K562 (cell line): ENCODE measurements at regions not wholly inside any gene's neighbourhood (a gene's known extent, or its start where the extent isn't known, plus 50 kb on each side); places are given as distances from the start of the nearest gene placed in this dataset.

ENCODE experiments used
- AFF4 ChIP-seq: sonication (generic); formaldehyde crosslinking; IDR thresholded peaks from 2 replicates; pipeline ENCODE4 v1.8.0; 2023; ENCODE audit warnings: mild to moderate bottlenecking, missing genetic modification reagents
- C11orf30 ChIP-seq: fragments of 450-650 bp; IDR thresholded peaks from 2 replicates; pipeline ENCODE4 v1.6.1; 2016; ENCODE audit warnings: low read depth, mild to moderate bottlenecking
- CHD2 ChIP-seq: IDR thresholded peaks from 2 replicates; pipeline ENCODE4 v1.6.1; 2011; ENCODE audit warnings: low read depth, low read length
- CHD4 ChIP-seq: fragments of 200-600 bp; sonication (generic); IDR thresholded peaks from 3 replicates; pipeline ENCODE4 v1.6.1; 2012; ENCODE audit warnings: low read depth, mild to moderate bottlenecking, mixed read lengths, low read length, inconsistent platforms; ENCODE audit not compliant: insufficient read depth, insufficient replicate concordance, poor library complexity, severe bottlenecking
- DDX20 ChIP-seq: fragments of 450-650 bp; IDR thresholded peaks from 2 replicates; pipeline ENCODE4 v1.6.1; 2016; ENCODE audit warnings: missing genetic modification characterization, low read depth, mild to moderate bottlenecking, missing compliant biosample characterization, moderate library complexity
- FOXJ3 ChIP-seq: sonication (generic); formaldehyde crosslinking; IDR thresholded peaks from 2 replicates; pipeline ENCODE4 v1.4.0; 2020; ENCODE audit warnings: mild to moderate bottlenecking, missing genetic modification reagents
- PTBP1 ChIP-seq: fragments of 200-400 bp; formaldehyde crosslinking; IDR thresholded peaks from 2 replicates; pipeline ENCODE4 v1.6.1; 2017; ENCODE audit warnings: low read depth, low read length
- PYGO2 ChIP-seq: fragments of 450-650 bp; IDR thresholded peaks from 2 replicates; pipeline ENCODE4 v1.6.1; 2016; ENCODE audit warnings: mild to moderate bottlenecking, missing genetic modification characterization, moderate library complexity, missing compliant biosample characterization
- RNF219 ChIP-seq: fragments of 250-450 bp; sonication (Bioruptor Pico); IDR thresholded peaks from 2 replicates; pipeline ENCODE4 v1.5.0; 2022; ENCODE audit warnings: mild to moderate bottlenecking
- TSHZ1 ChIP-seq: fragments of 250-450 bp; sonication (Bioruptor Pico); IDR thresholded peaks from 2 replicates; pipeline ENCODE4 v1.4.0; 2020; ENCODE audit warnings: mild to moderate bottlenecking, moderate library complexity
- ZC3H8 ChIP-seq: fragments of 450-650 bp; IDR thresholded peaks from 2 replicates; pipeline ENCODE4 v1.6.1; 2017
- ZFP30 ChIP-seq: fragments of 250-450 bp; sonication (Bioruptor Pico); IDR thresholded peaks from 2 replicates; pipeline ENCODE4 v1.8.0; 2022; ENCODE audit warnings: moderate library complexity, mild to moderate bottlenecking, inconsistent platforms, borderline replicate concordance
- ZNF232 ChIP-seq: sonication (generic); formaldehyde crosslinking; IDR thresholded peaks from 2 replicates; pipeline ENCODE4 v1.8.0; 2022; ENCODE audit warnings: mild to moderate bottlenecking, missing genetic modification reagents
- ZNF707 ChIP-seq: fragments of 250-450 bp; sonication (Bioruptor Pico); conservative IDR thresholded peaks from 2 replicates; pipeline ENCODE4 v1.8.0; 2022; ENCODE audit warnings: inconsistent platforms, mild to moderate bottlenecking, moderate library complexity
- ZNF785 ChIP-seq: fragments of 250-450 bp; sonication (Bioruptor Pico); IDR thresholded peaks from 2 replicates; pipeline ENCODE4 v1.4.0; 2020; ENCODE audit warnings: mild to moderate bottlenecking

- peak; percentile 14; the same call in 1 of the 2 replicates for TF ChIP-seq CHD2
- no peak for TF ChIP-seq TSHZ1 (CRISPR knock-in tag)
- TF ChIP-seq AFF4, result peak; percentile 96
- no peak for TF ChIP-seq C11orf30
- TF ChIP-seq PTBP1, result peak; percentile 94
- no peak for TF ChIP-seq ZNF785 (CRISPR knock-in tag)
- no peak for TF ChIP-seq ZFP30 (CRISPR knock-in tag)
- TF ChIP-seq FOXJ3, result no peak
- peak; percentile 24; the same call in 1 of the 2 replicates for TF ChIP-seq ZC3H8
- peak; percentile 78; the same call in 1 of the 2 replicates for TF ChIP-seq RNF219
- TF ChIP-seq DDX20 (tag), result no peak
- TF ChIP-seq ZNF232 (CRISPR knock-in tag), result no peak
- TF ChIP-seq ZNF707 (CRISPR knock-in tag), result 0 out of 2 replicates have a peak, but pooled peaks have one; percentile 17
- TF ChIP-seq PYGO2 (tag), result 0 out of 2 replicates have a peak, but pooled peaks have one; percentile 37
- TF ChIP-seq CHD4, result peak; percentile 28
Observed at GRCh38 chr1:224503161-224504118, 68.8 kb upstream of the WDR26 start (continued).
